Breast epithelium (tissue), 3 donors: ENCODE measurements at regions not wholly inside any gene's neighbourhood (a gene's known extent, or its start where the extent isn't known, plus 50 kb on each side); places are given as distances from the start of the nearest gene placed in this dataset.

ENCODE experiments used
- CTCF ChIP-seq, 3 donors: fragments of 450-650 bp; IDR thresholded peaks; one replicate each; pipeline ENCODE4 v1.5.1; 2016 to 2017; ENCODE audit warnings: antibody characterized with exemption in 3 of 3, mild to moderate bottlenecking in 3 of 3, moderate library complexity in 3 of 3
- POLR2A ChIP-seq: fragments of 450-650 bp; IDR thresholded peaks from one replicate; pipeline ENCODE4 v1.6.1; 2016; ENCODE audit warnings: antibody characterized with exemption, mild to moderate bottlenecking, moderate library complexity
- POLR2AphosphoS5 ChIP-seq, 3 donors: sonication (generic); formaldehyde crosslinking; IDR thresholded peaks; one replicate each; pipeline ENCODE4 v1.6.1; 2017; ENCODE audit warnings: antibody characterized with exemption in 3 of 3

- TF ChIP-seq CTCF (IDR thresholded peaks at IDR 0.05) (no peak), POLR2A (no peak), POLR2AphosphoS5 (IDR thresholded peaks at IDR 0.05) (no peak)
Observed at GRCh38 chr16:59887856-59888255, 1153.7 kb upstream of the GOT2 start.
